H1 (cell line): ENCODE measurements at regions not wholly inside any gene's neighbourhood (a gene's known extent, or its start where the extent isn't known, plus 50 kb on each side); places are given as distances from the start of the nearest gene placed in this dataset.

Source experiments
- CTCF ChIA-PET: fragments of 300-600 bp; sonication (Branson Sonifier 250); formaldehyde crosslinking; loops from one replicate; lab custom pipeline; 2021; ENCODE audit not compliant: partially characterized antibody; lab: Charles Lee
- POLR2A ChIA-PET: fragments of 300-600 bp; sonication (Branson Sonifier 250); formaldehyde crosslinking; loops from one replicate; lab custom pipeline; 2021; ENCODE audit warnings: inconsistent platforms; ENCODE audit not compliant: partially characterized antibody; lab: Charles Lee
- DNase-seq, 2 experiments: peaks; one replicate each; pipeline versions ENCODE4 v3.0.0 to v3.0.0-alpha.2; 2010 to 2022; ENCODE audit warnings: low spot score in 2 of 2, low read depth in 1 of 2, mixed read lengths in 1 of 2
- FAIRE-seq: peaks from 2 replicates; lab custom pipeline; 2011; peaks lifted over from hg19 to GRCh38; lab: Jason Lieb, UNC
- H2AFZ ChIP-seq: 2 replicates; pipeline ENCODE4 v1.8.1; 2012; ENCODE audit warnings: low read length, inconsistent platforms
- H2AK5ac ChIP-seq: 2 replicates; pipeline ENCODE4 v1.6.1; 2013; ENCODE audit warnings: low read depth, low read length
- H2BK120ac ChIP-seq: replicated peaks from 2 replicates; pipeline ENCODE3; 2013; ENCODE audit warnings: low read depth, low read length, inconsistent platforms
- H2BK12ac ChIP-seq: 2 replicates; pipeline ENCODE4 v1.6.1; 2013; ENCODE audit warnings: low read depth, low read length
- H2BK15ac ChIP-seq: 2 replicates; pipeline ENCODE4 v1.6.1; 2013; ENCODE audit warnings: low read length
- H2BK20ac ChIP-seq: 2 replicates; pipeline ENCODE4 v1.6.1; 2013; ENCODE audit warnings: low read length
- H2BK5ac ChIP-seq: 2 replicates; pipeline ENCODE4 v1.6.1; 2013; ENCODE audit warnings: low read depth, low read length
- H3K14ac ChIP-seq: 2 replicates; pipeline ENCODE4 v1.6.1; 2013; ENCODE audit warnings: inconsistent platforms; ENCODE audit not compliant: insufficient read length
- H3K18ac ChIP-seq: 2 replicates; pipeline ENCODE4 v1.6.1; 2013; ENCODE audit warnings: low read length; ENCODE audit errors: extremely low read depth
- H3K23ac ChIP-seq: 2 replicates; pipeline ENCODE4 v1.6.1; 2013; ENCODE audit warnings: inconsistent platforms; ENCODE audit not compliant: insufficient read length
- H3K23me2 ChIP-seq: 2 replicates; pipeline ENCODE4 v1.6.1; 2013; ENCODE audit warnings: low read depth, low read length
- H3K27ac ChIP-seq: 2 replicates; pipeline ENCODE4 v1.6.1; 2011; ENCODE audit warnings: low read depth, low read length, inconsistent platforms
- H3K27me3 ChIP-seq, 4 experiments: replicated peaks in 1 of 4; 1 replicate in 1 of 4; 2 replicates in 3 of 4; pipeline versions ENCODE4 v1.6.1 to v1.8.1; 2011 to 2013; ENCODE audit warnings: low read length in 3 of 4, mild to moderate bottlenecking in 3 of 4, inconsistent platforms in 2 of 4, mixed read lengths in 2 of 4, moderate library complexity in 1 of 4; ENCODE audit not compliant: control insufficient read depth in 3 of 4, insufficient read depth in 3 of 4; ENCODE audit errors: extremely low read depth in 1 of 4
- H3K36me3 ChIP-seq, 4 experiments: 2 replicates each; pipeline versions ENCODE4 v1.6.1 to v1.8.1; 2011 to 2013; ENCODE audit warnings: mild to moderate bottlenecking in 4 of 4, low read length in 3 of 4, moderate library complexity in 2 of 4, control low read depth in 1 of 4, inconsistent platforms in 1 of 4; ENCODE audit not compliant: insufficient read depth in 4 of 4, control insufficient read depth in 2 of 4
- H3K4ac ChIP-seq: replicated peaks from 2 replicates; pipeline ENCODE3; 2013; ENCODE audit warnings: low read length, low read depth, mixed read lengths, inconsistent platforms; ENCODE audit not compliant: insufficient read length
- H3K4me1 ChIP-seq, 4 experiments: replicated peaks in 1 of 4; 1 replicate in 1 of 4; 2 replicates in 3 of 4; pipeline versions ENCODE4 v1.6.1 to v1.8.1; 2011 to 2013; ENCODE audit warnings: low read length in 3 of 4, inconsistent platforms in 2 of 4, mixed read lengths in 1 of 4; ENCODE audit not compliant: insufficient read depth in 4 of 4, control insufficient read depth in 3 of 4
- H3K4me2 ChIP-seq, 2 experiments: 2 replicates each; pipeline versions ENCODE4 v1.6.1 to v1.8.1; 2011 to 2013; ENCODE audit warnings: low read depth in 2 of 2, low read length in 2 of 2, control low read depth in 1 of 2, inconsistent platforms in 1 of 2, mild to moderate bottlenecking in 1 of 2; ENCODE audit not compliant: insufficient read depth in 1 of 2
- H3K4me3 ChIP-seq, 4 experiments: fragments of 200-600, 300-600 bp in 1 of 4; sonication (generic), shearing (Covaris generic), sonication (Bioruptor Twin) in 1 of 4; 2 replicates each; pipeline versions ENCODE4 v1.5.1 to v1.8.1; 2011 to 2016; ENCODE audit warnings: low read length in 4 of 4, low read depth in 3 of 4, control low read depth in 2 of 4, inconsistent platforms in 2 of 4, mild to moderate bottlenecking in 2 of 4, mixed read lengths in 1 of 4, moderate library complexity in 1 of 4; ENCODE audit not compliant: insufficient read depth in 2 of 4; ENCODE audit errors: extremely low read depth in 1 of 4
- H3K56ac ChIP-seq: replicated peaks from 2 replicates; pipeline ENCODE3; 2013; ENCODE audit warnings: low read depth, mild to moderate bottlenecking, mixed read lengths, low read length, inconsistent platforms; ENCODE audit not compliant: insufficient read length
- H3K79me1 ChIP-seq: 2 replicates; pipeline ENCODE4 v1.6.1; 2013; ENCODE audit warnings: low read depth, low read length, control low read depth
- H3K79me2 ChIP-seq, 2 experiments: 2 replicates each; pipeline versions ENCODE4 v1.6.1 to v1.8.1; 2012 to 2013; ENCODE audit warnings: low read length in 2 of 2, mild to moderate bottlenecking in 2 of 2, inconsistent platforms in 1 of 2; ENCODE audit not compliant: insufficient read depth in 2 of 2, control insufficient read depth in 1 of 2
- H3K9ac ChIP-seq, 4 experiments: replicated peaks in 1 of 4; 1 replicate in 1 of 4; 2 replicates in 3 of 4; pipeline versions ENCODE4 v1.6.1 to v1.8.1; 2011 to 2013; ENCODE audit warnings: low read depth in 3 of 4, low read length in 3 of 4, control low read depth in 2 of 4, mild to moderate bottlenecking in 2 of 4, moderate library complexity in 2 of 4, inconsistent platforms in 1 of 4; ENCODE audit errors: extremely low read depth in 1 of 4
- H3K9me3 ChIP-seq, 2 experiments: 2 replicates each; pipeline versions ENCODE4 v1.6.1 to v1.8.1; 2012 to 2013; ENCODE audit warnings: mild to moderate bottlenecking in 2 of 2, moderate library complexity in 2 of 2, control low read depth in 1 of 2, inconsistent platforms in 1 of 2, low read depth in 1 of 2, low read length in 1 of 2, mixed read lengths in 1 of 2; ENCODE audit not compliant: insufficient read depth in 2 of 2
- H4K20me1 ChIP-seq, 2 experiments: replicated peaks in 1 of 2; 2 replicates each; pipeline versions ENCODE3 to v1.8.1; 2011 to 2013; ENCODE audit warnings: inconsistent platforms in 2 of 2, low read length in 2 of 2, mild to moderate bottlenecking in 1 of 2; ENCODE audit not compliant: insufficient read depth in 2 of 2, control insufficient read depth in 1 of 2
- H4K5ac ChIP-seq: 2 replicates; pipeline ENCODE4 v1.6.1; 2013; ENCODE audit warnings: low read length, low read depth, mixed read lengths, inconsistent platforms; ENCODE audit not compliant: insufficient read length
- H4K8ac ChIP-seq: 2 replicates; pipeline ENCODE4 v1.8.0; 2013; ENCODE audit warnings: mild to moderate bottlenecking, moderate library complexity, low read length, inconsistent platforms; ENCODE audit not compliant: insufficient read depth; ENCODE audit errors: extremely low read depth
- H4K91ac ChIP-seq: replicated peaks from 2 replicates; pipeline ENCODE3; 2013; ENCODE audit warnings: low read length, mixed read lengths, inconsistent platforms; ENCODE audit not compliant: insufficient read length
- CBX8 ChIP-seq: fragments of 300-800, 300-1000 bp; sonication (generic); IDR thresholded peaks from 2 replicates; pipeline ENCODE4 v1.7.1; 2016; ENCODE audit warnings: low read depth, low read length, borderline replicate concordance
- EGR1 ChIP-seq: IDR thresholded peaks from 2 replicates; pipeline ENCODE4 v1.6.1; 2011; ENCODE audit warnings: low read depth, low read length, borderline replicate concordance
- SP1 ChIP-seq: IDR thresholded peaks from 2 replicates; pipeline ENCODE4 v1.6.1; 2011; ENCODE audit warnings: low read depth, low read length

- H2AFZ ChIP-seq = peak overlapping the region; percentile 57; the same call in 1 of the 2 replicates
- H3K4me1 ChIP-seq = no peaks in the 10 kb centered on the region
- H3K4me2 ChIP-seq = no peak overlapping the region
- H4K8ac ChIP-seq = no peak overlapping the region
- no peaks in the 10 kb centered on the region for H3K36me3 ChIP-seq
- H3K79me1 ChIP-seq = no peaks in the 10 kb centered on the region
- H3K18ac ChIP-seq = no peak overlapping the region
- no peaks in the 10 kb centered on the region for H3K27me3 ChIP-seq
- H3K4me3 ChIP-seq = no peak overlapping the region
- DNase-seq (no peak), FAIRE-seq (no peak)
- POLR2A ChIA-PET = no interaction called here
- no peak overlapping the region for H2BK15ac ChIP-seq
- no peaks in the 10 kb centered on the region for H3K79me2 ChIP-seq
- H3K14ac ChIP-seq = no peak overlapping the region
- H3K27ac ChIP-seq = no peak overlapping the region
- CTCF ChIA-PET = interaction anchor here (1.4 kb wide), 1 partner anchor 11 kb away, joined by 11 read pairs; no protein-coding TSS in a partner anchor
- H3K9ac ChIP-seq = no peak overlapping the region
- H3K4ac ChIP-seq = no peak overlapping the region
- H3K56ac ChIP-seq = no peak overlapping the region
- no peaks in the 10 kb centered on the region for H3K23me2 ChIP-seq
- no peak for TF ChIP-seq EGR1
- TF ChIP-seq CBX8 = no peak
- no peak for TF ChIP-seq SP1
- H2BK120ac ChIP-seq = no peak overlapping the region
- no peaks in the 10 kb centered on the region for H4K20me1 ChIP-seq
- no peak overlapping the region for H2BK20ac ChIP-seq
- no peak overlapping the region for H4K91ac ChIP-seq
- H3K23ac ChIP-seq = no peak overlapping the region
- no peak overlapping the region for H2AK5ac ChIP-seq
- H2BK12ac ChIP-seq = no peak overlapping the region
- H3K9me3 ChIP-seq = peaks cover under 1 to 2% of the 10 kb centered on the region in 2 experiments; a peak in 1 of 4 replicates
- no peak overlapping the region for H4K5ac ChIP-seq
- H2BK5ac ChIP-seq = no peak overlapping the region
Measured at GRCh38 chr3:109213321-109213720, 76.8 kb downstream of the C3orf85 start.
